Liver (tissue), 8 donors: ENCODE measurements at regions not wholly inside any gene's neighbourhood (a gene's known extent, or its start where the extent isn't known, plus 50 kb on each side); places are given as distances from the start of the nearest gene placed in this dataset.

Source experiments
- DNase-seq: peaks from one replicate; pipeline ENCODE4 v3.0.0-alpha.2; 2017; ENCODE audit warnings: low spot score
- H3K27ac ChIP-seq, 2 donors: one replicate each; pipeline ENCODE4 v1.7.0; 2013; ENCODE audit warnings: inconsistent platforms in 2 of 2, low read length in 2 of 2, control low read depth in 1 of 2, low read depth in 1 of 2, mild to moderate bottlenecking in 1 of 2
- H3K27me3 ChIP-seq, 4 donors: one replicate each; pipeline versions ENCODE4 v1.6.1 to v1.7.0; 2013; ENCODE audit warnings: low read length in 3 of 4, inconsistent platforms in 1 of 4, mild to moderate bottlenecking in 1 of 4, moderate library complexity in 1 of 4; ENCODE audit not compliant: control insufficient read depth in 4 of 4, insufficient read depth in 4 of 4
- H3K36me3 ChIP-seq, 4 donors: one replicate each; pipeline versions ENCODE4 v1.6.1 to v1.7.0; 2013; ENCODE audit warnings: low read length in 3 of 4, mild to moderate bottlenecking in 3 of 4, low read depth in 1 of 4, moderate library complexity in 1 of 4; ENCODE audit not compliant: control insufficient read depth in 4 of 4, insufficient read depth in 3 of 4
- H3K4me1 ChIP-seq, 4 donors: one replicate each; pipeline versions ENCODE4 v1.6.1 to v1.7.0; 2013; ENCODE audit warnings: low read length in 3 of 4, mild to moderate bottlenecking in 3 of 4, moderate library complexity in 1 of 4; ENCODE audit not compliant: control insufficient read depth in 4 of 4, insufficient read depth in 4 of 4
- H3K4me3 ChIP-seq, 3 donors: one replicate each; pipeline versions ENCODE4 v1.6.1 to v1.7.0; 2013; ENCODE audit warnings: low read length in 3 of 3, control low read depth in 1 of 3, low read depth in 1 of 3, mild to moderate bottlenecking in 1 of 3
- H3K9ac ChIP-seq, 2 donors: one replicate each; pipeline ENCODE4 v1.7.0; 2013; ENCODE audit warnings: low read length in 2 of 2, mild to moderate bottlenecking in 2 of 2, moderate library complexity in 2 of 2, control low read depth in 1 of 2, low read depth in 1 of 2
- H3K9me3 ChIP-seq, 4 donors: one replicate each; pipeline versions ENCODE4 v1.6.1 to v1.7.0; 2013; ENCODE audit warnings: low read length in 3 of 4; ENCODE audit not compliant: control insufficient read depth in 4 of 4
- FOXA1 ChIP-seq: IDR thresholded peaks from 2 replicates; pipeline ENCODE4 v1.6.1; 2016; ENCODE audit warnings: antibody characterized with exemption
- HNF4G ChIP-seq: IDR thresholded peaks from 2 replicates; pipeline ENCODE4 v1.6.1; 2016; ENCODE audit warnings: antibody characterized with exemption
- REST ChIP-seq: IDR thresholded peaks from 2 replicates; pipeline ENCODE4 v1.6.1; 2016; ENCODE audit warnings: antibody characterized with exemption, mild to moderate bottlenecking
- RXRA ChIP-seq, 2 donors: IDR thresholded peaks; 2 replicates each; pipeline ENCODE4 v1.6.1; 2017 to 2018; ENCODE audit warnings: antibody characterized with exemption in 2 of 2, mild to moderate bottlenecking in 1 of 2
- WGBS: extraction: QIAGEN DNeasy Blood & Tissue Kit; methylation state at CpG from one replicate; pipeline ENCODE4 v1.1.7; 2013; 5-methylcytosine and 5-hydroxymethylcytosine counted together
- TF ChIP-seq, protein P1 (sequence below): fragments of 150-350 bp; IDR thresholded peaks from 2 replicates; pipeline ENCODE4 v1.5.1; 2017; ENCODE audit warnings: improper control_type of control experiment, low read depth, low read length; ENCODE audit not compliant: missing input control
- donor health status: healthy.
- donor health status: healthy.
- donor health status: healthy.
- donor health status: healthy.
- donor health status: healthy.

DNA sequence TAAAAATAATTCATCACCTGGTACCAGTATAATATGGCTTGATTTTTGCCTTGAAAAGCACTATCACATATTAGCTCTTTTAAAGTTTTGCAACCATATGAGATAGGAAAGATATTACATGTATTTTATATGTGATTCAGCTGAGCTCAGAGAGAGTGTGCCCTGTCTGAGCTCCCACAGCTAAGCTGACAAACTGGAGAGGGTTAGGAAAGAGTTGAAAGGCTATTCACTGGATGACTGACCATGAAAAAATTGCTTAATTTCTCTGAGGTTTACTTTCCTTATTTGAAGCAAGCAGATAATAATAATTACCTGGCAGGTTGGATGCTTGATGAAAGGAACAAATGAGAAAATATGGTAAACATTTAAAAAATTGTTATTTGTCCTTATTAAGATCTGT lies 97.4 kb upstream of the CCDC80 start:
- DNase-seq, result no peak
- H3K9ac ChIP-seq, result no peak overlapping the region
- H3K9me3 ChIP-seq, result no peaks in the 10 kb centered on the region
- no peak for TF ChIP-seq REST
- no peaks in the 10 kb centered on the region for H3K4me1 ChIP-seq
- no peak overlapping the region for H3K4me3 ChIP-seq
- no peaks in the 10 kb centered on the region for H3K36me3 ChIP-seq
- H3K27me3 ChIP-seq, result peaks cover 0 to 4% (median 0%) of the 10 kb centered on the region in 4 donors
- H3K27ac ChIP-seq, result no peak overlapping the region

GRCh38 chr3:112736805-112737566 lies 96.0 kb upstream of the CCDC80 start:
- Histone ChIP-seq H3K36me3 (no peaks in the 10 kb centered on the region), H3K9ac (no peak overlapping the region), H3K27ac (no peak overlapping the region), H3K9me3 (no peaks in the 10 kb centered on the region), H3K4me3 (no peak overlapping the region), H3K27me3 (no peaks in the 10 kb centered on the region), H3K4me1 (no peaks in the 10 kb centered on the region)
- WGBS, result 80% methylated on average over 10 of the region's 10 CpGs
- TF ChIP-seq REST, result no peak
- no peak for TF ChIP-seq HNF4G
- no peak for DNase-seq

- Histone ChIP-seq H3K9ac (no peak overlapping the region), H3K9me3 (no peaks in the 10 kb centered on the region), H3K36me3 (no peaks in the 10 kb centered on the region), H3K4me3 (no peak overlapping the region), H3K27ac (no peak overlapping the region), H3K4me1 (no peaks in the 10 kb centered on the region), H3K27me3 (no peaks in the 10 kb centered on the region)
- TF ChIP-seq RXRA (IDR thresholded peaks at IDR 0.05) (no peak), FOXA1 (no peak)
- TF ChIP-seq, protein P1, sequence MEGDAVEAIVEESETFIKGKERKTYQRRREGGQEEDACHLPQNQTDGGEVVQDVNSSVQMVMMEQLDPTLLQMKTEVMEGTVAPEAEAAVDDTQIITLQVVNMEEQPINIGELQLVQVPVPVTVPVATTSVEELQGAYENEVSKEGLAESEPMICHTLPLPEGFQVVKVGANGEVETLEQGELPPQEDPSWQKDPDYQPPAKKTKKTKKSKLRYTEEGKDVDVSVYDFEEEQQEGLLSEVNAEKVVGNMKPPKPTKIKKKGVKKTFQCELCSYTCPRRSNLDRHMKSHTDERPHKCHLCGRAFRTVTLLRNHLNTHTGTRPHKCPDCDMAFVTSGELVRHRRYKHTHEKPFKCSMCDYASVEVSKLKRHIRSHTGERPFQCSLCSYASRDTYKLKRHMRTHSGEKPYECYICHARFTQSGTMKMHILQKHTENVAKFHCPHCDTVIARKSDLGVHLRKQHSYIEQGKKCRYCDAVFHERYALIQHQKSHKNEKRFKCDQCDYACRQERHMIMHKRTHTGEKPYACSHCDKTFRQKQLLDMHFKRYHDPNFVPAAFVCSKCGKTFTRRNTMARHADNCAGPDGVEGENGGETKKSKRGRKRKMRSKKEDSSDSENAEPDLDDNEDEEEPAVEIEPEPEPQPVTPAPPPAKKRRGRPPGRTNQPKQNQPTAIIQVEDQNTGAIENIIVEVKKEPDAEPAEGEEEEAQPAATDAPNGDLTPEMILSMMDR, result no peak
- WGBS, result 70% methylated on average over 5 of the region's 5 CpGs
- DNase-seq, result no peak
These were observed 95.4 kb upstream of the CCDC80 start for GRCh38 chr3:112736386-112736785.
